ENCODE measurements at regions not wholly inside any gene's neighbourhood (a gene's known extent, or its start where the extent isn't known, plus 50 kb on each side); places are given as distances from the start of the nearest gene placed in this dataset.

GRCh38 chr13:48181482-48182145, 51.4 kb upstream of the ITM2B start:
- no peak for DNase-seq (ENCODE audit: low spot score)

GRCh38 chr13:48178126-48178525, 54.9 kb upstream of the ITM2B start:
- DNase-seq (ENCODE audit: low spot score): no peak

- no peak for DNase-seq (ENCODE audit: low spot score)
Observed at GRCh38 chr13:48176781-48177180, 56.2 kb upstream of the ITM2B start.

GRCh38 chr13:48175185-48175584, 57.8 kb upstream of the ITM2B start:
- no peak for DNase-seq (ENCODE audit: low spot score)

- no peak for DNase-seq (ENCODE audit: low spot score)
Observed at GRCh38 chr13:48167866-48168265, 65.1 kb upstream of the ITM2B start.

GRCh38 chr13:48165727-48166126, 67.3 kb upstream of the ITM2B start:
- DNase-seq (ENCODE audit: low spot score): no peak

- DNase-seq (ENCODE audit: low spot score): peak; percentile 39
Observed at GRCh38 chr13:48165063-48165462, 67.9 kb upstream of the ITM2B start.

- DNase-seq (ENCODE audit: low spot score): no peak
Observed at GRCh38 chr13:48163061-48163460, 68.2 kb upstream of the MED4 start.

GRCh38 chr13:48162217-48162616, 67.3 kb upstream of the MED4 start:
- no peak for DNase-seq (ENCODE audit: low spot score)

GRCh38 chr13:48161530-48162179, 66.8 kb upstream of the MED4 start:
- DNase-seq (ENCODE audit: low spot score): no peak

GRCh38 chr13:48160606-48161278, 65.8 kb upstream of the MED4 start:
- DNase-seq (ENCODE audit: low spot score): no peak

- no peak for DNase-seq (ENCODE audit: low spot score)
Observed at GRCh38 chr13:48159826-48160225, 64.9 kb upstream of the MED4 start.

GRCh38 chr13:48159401-48159800, 64.5 kb upstream of the MED4 start:
- DNase-seq (ENCODE audit: low spot score): no peak

- DNase-seq (ENCODE audit: low spot score): no peak
Observed at GRCh38 chr13:48158915-48159314, 64.0 kb upstream of the MED4 start.

- DNase-seq (ENCODE audit: low spot score): no peak
Observed at GRCh38 chr13:48158290-48158689, 63.4 kb upstream of the MED4 start.

GRCh38 chr13:48156466-48156865, 61.6 kb upstream of the MED4 start:
- no peak for DNase-seq (ENCODE audit: low spot score)

- DNase-seq (ENCODE audit: low spot score): peak; percentile 85
Observed at GRCh38 chr13:48155848-48156247, 60.9 kb upstream of the MED4 start.

- DNase-seq (ENCODE audit: low spot score): no peak
Observed at GRCh38 chr13:48154671-48155070, 59.8 kb upstream of the MED4 start.

- DNase-seq (ENCODE audit: low spot score): no peak
Observed at GRCh38 chr13:48153186-48153585, 58.3 kb upstream of the MED4 start.

GRCh38 chr13:48151363-48152161, 56.7 kb upstream of the MED4 start:
- no peak for DNase-seq (ENCODE audit: low spot score)

GRCh38 chr13:48148454-48148853, 53.5 kb upstream of the MED4 start:
- no peak for DNase-seq (ENCODE audit: low spot score)

GRCh38 chr13:48146636-48147035, 51.7 kb upstream of the MED4 start:
- DNase-seq (ENCODE audit: low spot score): no peak

- no peak for DNase-seq (ENCODE audit: low spot score)
Observed at GRCh38 chr13:48146122-48146521, 51.2 kb upstream of the MED4 start.

Data from RKO (cell line).